HCT116 (cell line): ENCODE measurements at regions not wholly inside any gene's neighbourhood (a gene's known extent, or its start where the extent isn't known, plus 50 kb on each side); places are given as distances from the start of the nearest gene placed in this dataset.

ENCODE experiments used
- ATAC-seq: fragments of 200-7000 bp; cut with Tn5 transposase; 2 replicates; pipeline ENCODE4 v1.9.1; 2020; ENCODE audit warnings: mild to moderate bottlenecking, moderate library complexity
- BruUV-seq: library from RNA; stranded (reverse); fragments of 400-500 nt; replicated peaks from 2 replicates; lab custom pipeline; 2021; lab: Mats Ljungman, UMichigan
- CTCF ChIA-PET: fragments of 300-600 bp; sonication (Branson Sonifier 250); formaldehyde crosslinking; loops from one replicate; lab custom pipeline; 2021; ENCODE audit warnings: antibody characterized with exemption; lab: Charles Lee
- POLR2A ChIA-PET: fragments of 300-600, 350-600 bp; sonication (Branson Sonifier 250); formaldehyde crosslinking; loops from one replicate; lab custom pipeline; 2021; ENCODE audit warnings: antibody characterized with exemption; lab: Charles Lee
- RAD21 ChIA-PET, 2 experiments: fragments of 300-600 bp; sonication (Branson Sonifier 250); formaldehyde crosslinking; loops; one replicate each; lab custom pipeline; 2023; ENCODE audit warnings: low total read pairs in 2 of 2; ENCODE audit not compliant: uncharacterized antibody in 2 of 2, unreplicated experiment in 2 of 2, low non-redundant PET in 1 of 2; lab: Charles Lee
- DNase-seq: peaks from one replicate; pipeline ENCODE4 v3.0.0-alpha.2; 2010; ENCODE audit warnings: low read depth, low spot score
- H2AFZ ChIP-seq: fragments of 200-600 bp; shearing (Covaris generic), sonication (generic); 2 replicates; pipeline ENCODE4 v1.6.1; 2017; ENCODE audit warnings: low read depth, mixed run types, mixed read lengths, antibody characterized with exemption, low read length; ENCODE audit not compliant: poor library complexity, severe bottlenecking
- H3K27ac ChIP-seq: 2 replicates; pipeline ENCODE4 v1.5.1; 2012; ENCODE audit warnings: low read depth, low read length
- H3K27me3 ChIP-seq: fragments of 200-600 bp; sonication (generic); 2 replicates; pipeline ENCODE4 v1.6.1; 2016; ENCODE audit warnings: mixed run types, low read length, mixed read lengths; ENCODE audit not compliant: insufficient read depth
- H3K36me3 ChIP-seq, 2 experiments: fragments of 200-500 bp in 1 of 2; fragments of 200-600 bp in 1 of 2; sonication (Bioruptor generic) in 1 of 2; sonication (generic) in 1 of 2; 2 replicates each; pipeline versions ENCODE4 v1.5.1 to v1.6.1; 2014 to 2016; ENCODE audit warnings: low read length in 2 of 2, inconsistent platforms in 1 of 2, mixed read lengths in 1 of 2, mixed run types in 1 of 2; ENCODE audit not compliant: insufficient read depth in 2 of 2, control insufficient read depth in 1 of 2
- H3K4me1 ChIP-seq, 2 experiments: fragments of 200-600 bp in 1 of 2; sonication (generic) in 1 of 2; 2 replicates each; pipeline versions ENCODE4 v1.5.1 to v1.6.1; 2012 to 2017; ENCODE audit warnings: low read length in 2 of 2, inconsistent platforms in 1 of 2, mild to moderate bottlenecking in 1 of 2, mixed read lengths in 1 of 2, mixed run types in 1 of 2, moderate library complexity in 1 of 2; ENCODE audit not compliant: insufficient read depth in 2 of 2, control insufficient read depth in 1 of 2
- H3K4me2 ChIP-seq: fragments of 200-600 bp; sonication (generic); 2 replicates; pipeline ENCODE4 v1.6.1; 2017; ENCODE audit warnings: mixed run types, low read length, mixed read lengths
- H3K4me3 ChIP-seq, 2 experiments: fragments of 200-600 bp in 1 of 2; sonication (generic) in 1 of 2; replicated peaks in 1 of 2; 2 replicates each; pipeline ENCODE4 v1.5.1; 2011 to 2016; ENCODE audit warnings: low read length in 2 of 2, control low read depth in 1 of 2, low read depth in 1 of 2, mild to moderate bottlenecking in 1 of 2, mixed read lengths in 1 of 2, mixed run types in 1 of 2
- H3K79me2 ChIP-seq: fragments of 200-600 bp; sonication (generic); 2 replicates; pipeline ENCODE4 v1.6.1; 2017; ENCODE audit warnings: mild to moderate bottlenecking, mixed run types, low read length, moderate library complexity, mixed read lengths; ENCODE audit not compliant: insufficient read depth
- H3K9ac ChIP-seq: fragments of 200-600 bp; sonication (generic); 2 replicates; pipeline ENCODE4 v1.6.1; 2016; ENCODE audit warnings: low read length, mixed read lengths
- H3K9me2 ChIP-seq: fragments of 200-600 bp; sonication (generic), shearing (Covaris generic); 2 replicates; pipeline ENCODE4 v1.6.1; 2017; ENCODE audit warnings: mixed run types, mild to moderate bottlenecking, moderate library complexity; ENCODE audit not compliant: insufficient read depth
- H3K9me3 ChIP-seq, 2 experiments: fragments of 200-500 bp in 1 of 2; fragments of 200-600 bp in 1 of 2; sonication (Bioruptor generic) in 1 of 2; sonication (generic) in 1 of 2; 2 replicates each; pipeline ENCODE4 v1.6.1; 2014 to 2017; ENCODE audit warnings: low read length in 2 of 2, mixed read lengths in 2 of 2, inconsistent platforms in 1 of 2, low read depth in 1 of 2, mild to moderate bottlenecking in 1 of 2, mixed run types in 1 of 2, moderate library complexity in 1 of 2; ENCODE audit not compliant: control insufficient read depth in 1 of 2, insufficient read depth in 1 of 2
- H4K20me1 ChIP-seq: fragments of 200-600 bp; sonication (generic), shearing (Covaris generic); 2 replicates; pipeline ENCODE4 v1.6.1; 2017; ENCODE audit warnings: mixed run types, mild to moderate bottlenecking, moderate library complexity; ENCODE audit not compliant: insufficient read depth
- CBX3 ChIP-seq: IDR thresholded peaks from 2 replicates; pipeline ENCODE4 v1.6.1; 2012; ENCODE audit warnings: low read depth
- CEBPB ChIP-seq: IDR thresholded peaks from 2 replicates; pipeline ENCODE4 v1.6.1; 2012; ENCODE audit warnings: low read depth
- EGR1 ChIP-seq: IDR thresholded peaks from 2 replicates; pipeline ENCODE4 v1.6.1; 2012; ENCODE audit warnings: low read depth
- ELF1 ChIP-seq: IDR thresholded peaks from 2 replicates; pipeline ENCODE4 v1.6.1; 2012; ENCODE audit warnings: low read depth, borderline replicate concordance
- EZH2 ChIP-seq: fragments of 200-600 bp; sonication (generic); IDR thresholded peaks from 2 replicates; pipeline ENCODE4 v1.6.1; 2017; ENCODE audit warnings: antibody characterized with exemption, mixed run types
- FOSL1 ChIP-seq: IDR thresholded peaks from 2 replicates; pipeline ENCODE4 v1.6.1; 2012; ENCODE audit warnings: low read depth
- MAX ChIP-seq: IDR thresholded peaks from 2 replicates; pipeline ENCODE4 v1.6.1; 2012
- POLR2A ChIP-seq: IDR thresholded peaks from 2 replicates; pipeline ENCODE4 v1.7.0; 2011; ENCODE audit warnings: borderline replicate concordance; ENCODE audit not compliant: insufficient read depth, insufficient read length; ENCODE audit errors: extremely low read depth
- POLR2AphosphoS5 ChIP-seq: IDR thresholded peaks from 2 replicates; pipeline ENCODE4 v1.6.1; 2011; ENCODE audit warnings: mild to moderate bottlenecking, low read depth, low read length, moderate library complexity
- RAD21 ChIP-seq: IDR thresholded peaks from 2 replicates; pipeline ENCODE4 v1.6.1; 2012; ENCODE audit warnings: low read depth, mild to moderate bottlenecking
- REST ChIP-seq: IDR thresholded peaks from 2 replicates; pipeline ENCODE4 v1.6.1; 2012; ENCODE audit warnings: low read depth
- SIN3A ChIP-seq: IDR thresholded peaks from 2 replicates; pipeline ENCODE4 v1.6.1; 2012; ENCODE audit warnings: low read depth
- SP1 ChIP-seq: IDR thresholded peaks from 2 replicates; pipeline ENCODE4 v1.6.1; 2012; ENCODE audit warnings: low read depth
- SRF ChIP-seq: IDR thresholded peaks from 2 replicates; pipeline ENCODE4 v1.6.1; 2012; ENCODE audit warnings: low read depth
- TCF7L2 ChIP-seq: IDR thresholded peaks from 2 replicates; pipeline ENCODE4 v1.7.0; 2011; ENCODE audit warnings: borderline replicate concordance, inconsistent platforms; ENCODE audit not compliant: insufficient read depth, insufficient read length; ENCODE audit errors: extremely low read depth
- YY1 ChIP-seq: IDR thresholded peaks from 2 replicates; pipeline ENCODE4 v1.6.1; 2011; ENCODE audit warnings: low read length, low read depth, moderate library complexity, mild to moderate bottlenecking; ENCODE audit not compliant: insufficient replicate concordance; ENCODE audit errors: extremely low read depth
- ZFX ChIP-seq: fragments of 450-650 bp; IDR thresholded peaks from 2 replicates; pipeline ENCODE4 v1.6.1; 2017
- ZNF274 ChIP-seq: fragments of 200-500 bp; sonication (Bioruptor generic); IDR thresholded peaks from 2 replicates; pipeline ENCODE4 v1.6.1; 2014; ENCODE audit warnings: mild to moderate bottlenecking, low read depth, low read length, inconsistent platforms
- intact Hi-C: fragments of 100-400 bp; cut with micrococcal nuclease; formaldehyde crosslinking; loops from 2 replicates; pipeline ENCODE4 v1.10.0; 2022

DNA sequence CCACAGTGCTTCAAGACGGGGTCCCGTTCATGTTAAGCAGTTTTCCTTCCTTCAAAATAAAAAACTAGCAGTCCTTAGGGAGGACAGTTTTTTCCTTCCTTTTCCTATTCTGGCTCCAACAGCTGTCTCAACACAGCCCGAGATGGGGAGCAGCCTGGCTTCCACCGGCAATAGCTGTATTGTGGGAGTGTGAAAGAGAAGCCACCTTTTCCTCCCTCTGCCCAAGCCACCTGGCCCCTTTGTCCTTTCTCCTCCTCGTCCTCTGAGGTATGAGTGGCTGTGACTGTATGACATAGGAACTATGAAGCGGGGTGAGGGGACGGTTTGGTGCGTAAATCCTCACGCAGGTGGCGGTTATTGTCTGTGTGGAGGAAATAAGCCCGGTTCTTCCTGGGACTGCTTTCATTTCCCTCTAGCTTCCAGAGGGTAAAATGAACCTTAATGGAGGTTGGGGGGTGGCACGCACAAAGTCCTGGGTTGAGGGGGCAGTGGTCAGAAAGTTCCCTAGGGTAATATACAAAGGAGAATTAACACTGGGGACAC lies 292.0 kb upstream of the DMRT1 start:
- no peaks in the 10 kb centered on the region for H3K79me2 ChIP-seq
- TF ChIP-seq SP1 (no peak), ZFX (no peak), CEBPB (no peak), FOSL1 (no peak), POLR2AphosphoS5 (no peak), RAD21 (no peak), SRF (no peak), TCF7L2 (no peak), REST (no peak), CBX3 (no peak), SIN3A (no peak), POLR2A (no peak), ELF1 (no peak), MAX (no peak), EZH2 (no peak), ZNF274 (no peak), YY1 (no peak), EGR1 (no peak)
- CTCF ChIA-PET = no interaction called here
- no peak overlapping the region for H3K4me2 ChIP-seq
- intact Hi-C loops = no loop called here
- no peaks in the 10 kb centered on the region for H3K9me2 ChIP-seq
- no peaks in the 10 kb centered on the region for H3K4me1 ChIP-seq
- DNase-seq (no peak), ATAC-seq (no peak)
- POLR2A ChIA-PET = no interaction called here
- no peaks in the 10 kb centered on the region for H3K27me3 ChIP-seq
- no peaks in the 10 kb centered on the region for H3K9me3 ChIP-seq
- H3K4me3 ChIP-seq = no peak overlapping the region
- H2AFZ ChIP-seq = no peak overlapping the region
- H3K27ac ChIP-seq = no peak overlapping the region
- no peaks in the 10 kb centered on the region for H3K36me3 ChIP-seq
- RAD21 ChIA-PET = interaction anchor here in 1 of 2 experiments (0.6 kb wide), 1 partner anchor 88 kb away, joined by 3 read pairs; no protein-coding TSS in a partner anchor
- no peak overlapping the region for H3K9ac ChIP-seq
- no TSS peak for BruUV-seq
- no peaks in the 10 kb centered on the region for H4K20me1 ChIP-seq
